ENCODE measurements at regions not wholly inside any gene's neighbourhood (a gene's known extent, or its start where the extent isn't known, plus 50 kb on each side); places are given as distances from the start of the nearest gene placed in this dataset.

DNA sequence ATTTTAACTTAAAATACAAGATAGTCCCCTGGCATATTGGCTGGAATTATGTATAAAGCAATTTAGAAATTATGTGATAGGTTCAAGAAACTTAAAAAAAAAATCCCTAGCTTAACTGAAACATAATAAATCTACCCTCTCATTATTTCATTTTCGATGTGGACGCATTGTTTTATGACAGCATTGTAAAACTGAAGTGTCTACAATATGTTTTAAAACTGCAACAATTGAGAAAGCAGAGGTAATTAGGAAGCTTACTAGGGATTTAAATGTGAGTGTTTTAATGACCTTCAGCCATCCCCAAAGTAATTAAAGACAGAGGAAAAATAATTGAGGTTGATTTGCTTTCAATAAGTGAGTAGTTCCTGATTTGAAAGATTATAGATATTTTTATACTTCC is 776.0 kb downstream of the TBC1D32 start:
- 3% methylated on average over 2 of the region's 2 CpGs for WGBS (ENCODE audit: low lambda C conversion rate)
- no peak for TF ChIP-seq FOXP4 (CRISPR knock-in tag; IDR thresholded peaks at IDR 0.05)
- no peak for TF ChIP-seq DDIT3 (CRISPR knock-in tag; IDR thresholded peaks at IDR 0.05)
- TF ChIP-seq, protein P1, sequence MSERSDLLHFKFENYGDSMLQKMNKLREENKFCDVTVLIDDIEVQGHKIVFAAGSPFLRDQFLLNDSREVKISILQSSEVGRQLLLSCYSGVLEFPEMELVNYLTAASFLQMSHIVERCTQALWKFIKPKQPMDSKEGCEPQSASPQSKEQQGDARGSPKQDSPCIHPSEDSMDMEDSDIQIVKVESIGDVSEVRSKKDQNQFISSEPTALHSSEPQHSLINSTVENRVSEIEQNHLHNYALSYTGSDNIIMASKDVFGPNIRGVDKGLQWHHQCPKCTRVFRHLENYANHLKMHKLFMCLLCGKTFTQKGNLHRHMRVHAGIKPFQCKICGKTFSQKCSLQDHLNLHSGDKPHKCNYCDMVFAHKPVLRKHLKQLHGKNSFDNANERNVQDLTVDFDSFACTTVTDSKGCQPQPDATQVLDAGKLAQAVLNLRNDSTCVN (CRISPR knock-in tag; IDR thresholded peaks at IDR 0.05; ENCODE audit: borderline replicate concordance), result no peak
- TF ChIP-seq, protein P2, sequence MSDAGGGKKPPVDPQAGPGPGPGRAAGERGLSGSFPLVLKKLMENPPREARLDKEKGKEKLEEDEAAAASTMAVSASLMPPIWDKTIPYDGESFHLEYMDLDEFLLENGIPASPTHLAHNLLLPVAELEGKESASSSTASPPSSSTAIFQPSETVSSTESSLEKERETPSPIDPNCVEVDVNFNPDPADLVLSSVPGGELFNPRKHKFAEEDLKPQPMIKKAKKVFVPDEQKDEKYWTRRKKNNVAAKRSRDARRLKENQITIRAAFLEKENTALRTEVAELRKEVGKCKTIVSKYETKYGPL (CRISPR knock-in tag; IDR thresholded peaks at IDR 0.05), result no peak
- TF ChIP-seq, protein P3, sequence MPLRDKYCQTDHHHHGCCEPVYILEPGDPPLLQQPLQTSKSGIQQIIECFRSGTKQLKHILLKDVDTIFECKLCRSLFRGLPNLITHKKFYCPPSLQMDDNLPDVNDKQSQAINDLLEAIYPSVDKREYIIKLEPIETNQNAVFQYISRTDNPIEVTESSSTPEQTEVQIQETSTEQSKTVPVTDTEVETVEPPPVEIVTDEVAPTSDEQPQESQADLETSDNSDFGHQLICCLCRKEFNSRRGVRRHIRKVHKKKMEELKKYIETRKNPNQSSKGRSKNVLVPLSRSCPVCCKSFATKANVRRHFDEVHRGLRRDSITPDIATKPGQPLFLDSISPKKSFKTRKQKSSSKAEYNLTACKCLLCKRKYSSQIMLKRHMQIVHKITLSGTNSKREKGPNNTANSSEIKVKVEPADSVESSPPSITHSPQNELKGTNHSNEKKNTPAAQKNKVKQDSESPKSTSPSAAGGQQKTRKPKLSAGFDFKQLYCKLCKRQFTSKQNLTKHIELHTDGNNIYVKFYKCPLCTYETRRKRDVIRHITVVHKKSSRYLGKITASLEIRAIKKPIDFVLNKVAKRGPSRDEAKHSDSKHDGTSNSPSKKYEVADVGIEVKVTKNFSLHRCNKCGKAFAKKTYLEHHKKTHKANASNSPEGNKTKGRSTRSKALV (CRISPR knock-in tag; IDR thresholded peaks at IDR 0.05), result no peak
- TF ChIP-seq RFX3 (CRISPR knock-in tag; IDR thresholded peaks at IDR 0.05), result no peak
- TF ChIP-seq HDAC6 (IDR thresholded peaks at IDR 0.05; ENCODE audit: low read depth, low read length), result no peak
- no peak for TF ChIP-seq ZNF207 (IDR thresholded peaks at IDR 0.05; ENCODE audit: borderline replicate concordance)

More for the DNA sequence above, 776.0 kb downstream of the TBC1D32 start:
- no peaks in the 10 kb centered on the region for H3K79me2 ChIP-seq (ENCODE audit: insufficient read depth, low read length)
- no peaks in the 10 kb centered on the region for H3K36me3 ChIP-seq (replicated peaks in 1 of 2; ENCODE audit: control insufficient read depth in 1 of 2, insufficient read depth in 2 of 2, low read length in 2 of 2)
- ChIA-PET POLR2A (no interaction called here), CTCF (ENCODE audit: low intra/inter-chr PET ratio, low total read pairs) (no interaction called here)
- no peak overlapping the region for H3K4me2 ChIP-seq (ENCODE audit: low read depth, low read length)
- H3K27me3 ChIP-seq (ENCODE audit: control insufficient read depth in 1 of 2, insufficient read depth in 2 of 2, low read length in 2 of 2), result no peaks in the 10 kb centered on the region
- H3K4me3 ChIP-seq (replicated peaks in 1 of 3; ENCODE audit: insufficient read depth in 1 of 3, low read depth in 2 of 3, low read length in 3 of 3), result no peak overlapping the region
- H2AFZ ChIP-seq (ENCODE audit: low read length), result no peak overlapping the region
- ATAC-seq (no peak), FAIRE-seq (no peak), DNase-seq (ENCODE audit: low spot score) (no peak)
- H3K9ac ChIP-seq (ENCODE audit: insufficient read depth, low read depth, low read length), result no peak overlapping the region
- H3K9me3 ChIP-seq (ENCODE audit: low read length), result peaks cover 4% of the 10 kb centered on the region; the same call in 1 of the 2 replicates
- in situ Hi-C loops (cut with HindIII; ENCODE audit: extremely low pct_ligation_motif_present, low pct_unique_long_range_greater_than_20kb), result no loop called here
- no TSS peak for BruUV-seq (replicated peaks)
- intact Hi-C loops (cut with micrococcal nuclease; ENCODE audit: unreplicated experiment), result no loop called here
- no peak overlapping the region for H3K27ac ChIP-seq (ENCODE audit: extremely low read length, insufficient read depth, low read length)
- no peaks in the 10 kb centered on the region for H4K20me1 ChIP-seq (ENCODE audit: insufficient read depth, low read length)
- no peaks in the 10 kb centered on the region for H3K4me1 ChIP-seq (ENCODE audit: insufficient read depth, low read length)
